ENCODE measurements at regions not wholly inside any gene's neighbourhood (a gene's known extent, or its start where the extent isn't known, plus 50 kb on each side); places are given as distances from the start of the nearest gene placed in this dataset.
A peak's percentile ranks its signal among the peaks of the same experiment; 100 is the strongest.

GRCh38 chr6:134738211-134738885, 211.6 kb downstream of the ALDH8A1 start:
- DNase-seq: no peak

GRCh38 chr6:134735461-134735860, 214.4 kb downstream of the ALDH8A1 start:
- no peak for DNase-seq

- DNase-seq: no peak
Measured at GRCh38 chr6:134734312-134734869, 215.5 kb downstream of the ALDH8A1 start.

- DNase-seq: no peak
Measured at GRCh38 chr6:134733801-134734200, 216.1 kb downstream of the ALDH8A1 start.

GRCh38 chr6:134732763-134733162, 217.1 kb downstream of the ALDH8A1 start:
- no peak for DNase-seq

GRCh38 chr6:134731615-134732014, 218.3 kb downstream of the ALDH8A1 start:
- DNase-seq: no peak

- DNase-seq: no peak
Measured at GRCh38 chr6:134730013-134730412, 219.9 kb downstream of the ALDH8A1 start.

- DNase-seq: no peak
Measured at GRCh38 chr6:134729561-134729960, 220.3 kb downstream of the ALDH8A1 start.

- DNase-seq: no peak
Measured at GRCh38 chr6:134727081-134727480, 222.8 kb downstream of the ALDH8A1 start.

GRCh38 chr6:134725590-134725989, 224.3 kb downstream of the ALDH8A1 start:
- DNase-seq: no peak

- no peak for DNase-seq
Measured at GRCh38 chr6:134724771-134725340, 225.0 kb downstream of the ALDH8A1 start.

- DNase-seq: no peak
Measured at GRCh38 chr6:134723081-134723871, 226.6 kb downstream of the ALDH8A1 start.

GRCh38 chr6:134722200-134722870, 227.6 kb downstream of the ALDH8A1 start:
- no peak for DNase-seq

GRCh38 chr6:134721060-134721405, 228.9 kb downstream of the ALDH8A1 start:
- no peak for DNase-seq

GRCh38 chr6:134720353-134721059, 229.4 kb downstream of the ALDH8A1 start:
- DNase-seq: no peak

- DNase-seq: no peak
Measured at GRCh38 chr6:134719911-134720310, 230.0 kb downstream of the ALDH8A1 start.

GRCh38 chr6:134719286-134719685, 230.6 kb downstream of the ALDH8A1 start:
- no peak for DNase-seq

- DNase-seq: no peak
Measured at GRCh38 chr6:134714679-134715078, 235.2 kb downstream of the ALDH8A1 start.

GRCh38 chr6:134714113-134714512, 235.8 kb downstream of the ALDH8A1 start:
- no peak for DNase-seq

GRCh38 chr6:134712311-134712710, 237.6 kb downstream of the ALDH8A1 start:
- no peak for DNase-seq

GRCh38 chr6:134708079-134708478, 241.8 kb downstream of the ALDH8A1 start:
- no peak for DNase-seq

- peak; percentile 82 for DNase-seq
Measured at GRCh38 chr6:134707342-134708031, 242.4 kb downstream of the ALDH8A1 start.

All from NCI-H774 (cell line).